ENCODE measurements at regions not wholly inside any gene's neighbourhood (a gene's known extent, or its start where the extent isn't known, plus 50 kb on each side); places are given as distances from the start of the nearest gene placed in this dataset.
A peak's percentile ranks its signal among the peaks of the same experiment; 100 is the strongest.
"Not testable (repeated sequence)": the region's sequence is repeated elsewhere in the genome, so short reads cannot be mapped to it uniquely, and the experiment has no call there.

DNA sequence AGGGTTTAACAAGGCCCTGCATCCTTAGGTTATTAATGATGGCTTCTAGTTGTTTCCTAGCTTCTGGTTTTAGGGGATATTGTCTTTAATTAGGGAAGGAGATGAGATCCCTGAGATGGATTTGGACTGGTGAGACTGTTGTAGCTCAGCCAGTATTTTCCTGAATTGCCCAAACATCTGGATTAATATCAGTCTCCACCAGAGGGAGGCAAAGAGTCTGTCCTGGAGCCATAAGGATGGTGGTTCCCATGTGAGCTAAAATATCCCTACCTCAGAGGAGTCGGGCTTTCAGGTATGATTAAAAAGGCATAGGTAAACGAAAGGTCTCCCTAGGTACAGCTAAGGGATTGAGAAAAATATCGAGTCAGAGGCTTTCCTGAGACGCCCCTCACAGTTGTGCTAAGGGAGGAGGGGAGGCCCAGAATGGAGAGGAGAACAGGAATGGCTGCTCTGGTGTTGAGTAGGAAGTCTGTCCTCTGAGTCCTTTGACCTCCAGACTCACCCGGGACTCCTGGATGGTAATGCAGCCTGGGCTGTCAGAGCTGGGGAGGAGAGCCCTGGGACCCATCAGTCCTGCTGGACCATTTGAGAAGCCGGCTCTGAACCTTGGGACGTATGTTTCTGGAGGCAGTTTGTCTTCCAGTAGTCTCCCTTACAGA, 130.3 kb upstream of the PLGLB1 start:
- POLR2A ChIA-PET; H3K27me3 Mint-ChIP-seq (ENCODE audit: low read depth); H3K9me3 Mint-ChIP-seq (ENCODE audit: insufficient read depth); H3K27ac Mint-ChIP-seq; DNase-seq; H3K36me3 Mint-ChIP-seq (ENCODE audit: low read depth); H3K4me3 Mint-ChIP-seq; H3K4me1 Mint-ChIP-seq (ENCODE audit: low read depth); CTCF ChIA-PET: not testable (repeated sequence)
- peak; percentile 65 for ATAC-seq

- H3K27ac Mint-ChIP-seq; H3K4me3 Mint-ChIP-seq; ATAC-seq; CTCF ChIA-PET; POLR2A ChIA-PET; H3K9me3 Mint-ChIP-seq (ENCODE audit: insufficient read depth); H3K4me1 Mint-ChIP-seq (ENCODE audit: low read depth); DNase-seq; H3K27me3 Mint-ChIP-seq (ENCODE audit: low read depth); H3K36me3 Mint-ChIP-seq (ENCODE audit: low read depth): not testable (repeated sequence)
Measured at GRCh38 chr2:87174454-87174853, 152.8 kb upstream of the PLGLB1 start.

GRCh38 chr2:87183373-87183772, 161.7 kb upstream of the PLGLB1 start:
- H3K27ac Mint-ChIP-seq; H3K4me1 Mint-ChIP-seq (ENCODE audit: low read depth); CTCF ChIA-PET; H3K27me3 Mint-ChIP-seq (ENCODE audit: low read depth); H3K4me3 Mint-ChIP-seq; ATAC-seq; POLR2A ChIA-PET; H3K9me3 Mint-ChIP-seq (ENCODE audit: insufficient read depth); H3K36me3 Mint-ChIP-seq (ENCODE audit: low read depth); DNase-seq: not testable (repeated sequence)

DNA sequence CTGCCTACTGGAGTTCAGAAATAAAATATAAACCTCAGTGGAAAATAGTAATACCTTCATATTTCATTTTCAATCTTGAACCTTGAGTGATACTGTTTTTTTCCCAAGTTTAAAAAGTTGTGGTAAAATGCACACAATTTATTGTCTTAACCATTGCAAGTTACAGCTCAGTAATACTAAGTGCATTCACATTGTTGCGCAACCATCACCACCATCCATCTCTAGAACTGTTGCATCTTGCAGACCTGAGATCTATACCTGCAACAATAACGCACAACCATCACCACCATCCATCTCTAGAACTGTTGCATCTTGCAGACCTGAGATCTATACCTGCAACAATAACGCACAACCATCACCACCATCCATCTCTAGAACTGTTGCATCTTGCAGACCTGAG, 162.6 kb upstream of the PLGLB1 start:
- H3K4me1 Mint-ChIP-seq (ENCODE audit: low read depth); DNase-seq; POLR2A ChIA-PET; H3K27me3 Mint-ChIP-seq (ENCODE audit: low read depth); H3K9me3 Mint-ChIP-seq (ENCODE audit: insufficient read depth); H3K4me3 Mint-ChIP-seq; H3K36me3 Mint-ChIP-seq (ENCODE audit: low read depth); CTCF ChIA-PET; H3K27ac Mint-ChIP-seq; ATAC-seq: not testable (repeated sequence)

- H3K9me3 Mint-ChIP-seq (ENCODE audit: insufficient read depth); H3K4me3 Mint-ChIP-seq; H3K4me1 Mint-ChIP-seq (ENCODE audit: low read depth); H3K36me3 Mint-ChIP-seq (ENCODE audit: low read depth); CTCF ChIA-PET; ATAC-seq; DNase-seq; POLR2A ChIA-PET; H3K27me3 Mint-ChIP-seq (ENCODE audit: low read depth); H3K27ac Mint-ChIP-seq: not testable (repeated sequence)
Measured at GRCh38 chr2:87189214-87189613, 167.6 kb upstream of the PLGLB1 start.

- peak; percentile 81 for ATAC-seq
- H3K36me3 Mint-ChIP-seq (ENCODE audit: low read depth); H3K9me3 Mint-ChIP-seq (ENCODE audit: insufficient read depth); H3K4me3 Mint-ChIP-seq; H3K27me3 Mint-ChIP-seq (ENCODE audit: low read depth); CTCF ChIA-PET; DNase-seq; H3K4me1 Mint-ChIP-seq (ENCODE audit: low read depth); H3K27ac Mint-ChIP-seq; POLR2A ChIA-PET: not testable (repeated sequence)
Measured at GRCh38 chr2:87193336-87193735, 171.7 kb upstream of the PLGLB1 start.

GRCh38 chr2:87194254-87194999, 172.8 kb upstream of the PLGLB1 start:
- H3K4me1 Mint-ChIP-seq (ENCODE audit: low read depth); H3K36me3 Mint-ChIP-seq (ENCODE audit: low read depth); H3K27me3 Mint-ChIP-seq (ENCODE audit: low read depth); ATAC-seq; DNase-seq; POLR2A ChIA-PET; CTCF ChIA-PET; H3K27ac Mint-ChIP-seq; H3K9me3 Mint-ChIP-seq (ENCODE audit: insufficient read depth); H3K4me3 Mint-ChIP-seq: not testable (repeated sequence)

- H3K4me1 Mint-ChIP-seq (ENCODE audit: low read depth); H3K36me3 Mint-ChIP-seq (ENCODE audit: low read depth); ATAC-seq; POLR2A ChIA-PET; H3K27ac Mint-ChIP-seq; H3K27me3 Mint-ChIP-seq (ENCODE audit: low read depth); DNase-seq; H3K9me3 Mint-ChIP-seq (ENCODE audit: insufficient read depth); H3K4me3 Mint-ChIP-seq; CTCF ChIA-PET: not testable (repeated sequence)
Measured at GRCh38 chr2:87196720-87197388, 175.2 kb upstream of the PLGLB1 start.

DNA sequence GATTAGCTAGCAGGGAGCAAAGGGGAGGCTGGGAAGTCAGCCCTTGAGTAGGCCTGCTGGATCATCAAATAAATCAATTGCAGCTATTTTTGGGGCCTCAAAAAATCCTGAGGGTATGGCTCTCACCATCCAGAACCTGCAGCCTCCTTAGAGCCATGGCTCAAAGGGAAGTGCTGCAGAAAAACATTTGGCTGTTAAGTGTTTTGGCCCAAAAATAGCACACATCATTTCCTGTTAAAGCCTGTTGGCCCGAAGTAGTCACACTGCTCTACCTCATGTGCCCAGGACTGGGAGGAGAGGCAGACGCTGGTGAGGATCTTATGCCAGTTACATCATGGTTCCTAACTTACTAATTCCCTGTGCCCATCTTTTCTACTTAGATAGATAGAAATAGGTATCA, 176.8 kb upstream of the PLGLB1 start:
- H3K27ac Mint-ChIP-seq; DNase-seq; H3K4me1 Mint-ChIP-seq (ENCODE audit: low read depth); CTCF ChIA-PET; ATAC-seq; H3K36me3 Mint-ChIP-seq (ENCODE audit: low read depth); POLR2A ChIA-PET; H3K9me3 Mint-ChIP-seq (ENCODE audit: insufficient read depth); H3K27me3 Mint-ChIP-seq (ENCODE audit: low read depth); H3K4me3 Mint-ChIP-seq: not testable (repeated sequence)

DNA sequence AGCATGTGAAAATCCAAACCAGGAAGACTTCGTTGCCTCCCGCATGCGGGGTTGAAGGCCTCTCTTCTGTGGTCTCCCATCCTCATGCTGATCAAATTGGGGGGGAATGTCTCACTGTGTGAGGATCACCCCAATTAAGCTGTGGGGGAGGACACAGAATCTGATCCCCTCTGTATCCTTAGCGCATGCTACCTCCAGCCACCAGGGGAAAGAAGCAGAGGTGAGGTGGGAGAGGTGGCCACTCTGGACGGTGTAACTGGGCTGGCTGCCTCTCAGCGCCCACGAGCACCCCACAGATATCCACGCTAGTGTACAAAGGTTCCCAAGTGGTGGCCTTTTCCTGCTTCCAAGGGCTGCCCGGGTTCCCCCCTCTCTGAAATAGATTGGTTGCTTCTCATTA, 177.6 kb upstream of the PLGLB1 start:
- ATAC-seq; CTCF ChIA-PET; H3K27ac Mint-ChIP-seq; H3K36me3 Mint-ChIP-seq (ENCODE audit: low read depth); H3K4me3 Mint-ChIP-seq; DNase-seq; POLR2A ChIA-PET; H3K4me1 Mint-ChIP-seq (ENCODE audit: low read depth); H3K27me3 Mint-ChIP-seq (ENCODE audit: low read depth); H3K9me3 Mint-ChIP-seq (ENCODE audit: insufficient read depth): not testable (repeated sequence)

DNA sequence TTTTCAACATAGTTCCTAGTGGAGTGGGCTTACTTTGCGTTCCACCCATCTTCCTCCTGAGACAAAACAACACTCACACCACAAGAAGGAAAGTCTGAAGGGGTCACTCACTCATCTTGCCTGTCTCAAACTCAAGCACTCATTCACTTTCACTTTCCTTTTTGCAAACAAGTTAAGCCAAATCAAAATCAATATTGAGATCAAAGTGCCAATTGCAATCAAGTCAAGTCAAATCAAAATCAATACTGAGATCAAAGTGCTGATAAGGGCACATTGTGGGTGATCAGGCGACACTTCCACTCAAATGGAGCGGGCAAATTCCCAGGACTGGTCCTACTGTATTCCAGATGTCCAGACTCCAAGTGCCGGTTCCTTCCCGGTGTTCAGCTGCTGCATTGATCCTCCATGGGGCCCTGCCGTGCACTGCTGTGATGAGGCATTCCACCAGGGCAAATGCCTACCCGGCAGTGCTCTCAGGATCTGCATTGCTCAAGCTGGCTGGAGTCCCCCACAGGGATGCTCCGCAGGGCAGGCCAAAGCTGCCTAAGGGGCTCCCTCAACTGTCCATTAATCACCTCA, 183.0 kb upstream of the PLGLB1 start:
- CTCF ChIA-PET; H3K4me3 Mint-ChIP-seq; H3K27me3 Mint-ChIP-seq (ENCODE audit: low read depth); H3K36me3 Mint-ChIP-seq (ENCODE audit: low read depth); H3K9me3 Mint-ChIP-seq (ENCODE audit: insufficient read depth); POLR2A ChIA-PET; H3K4me1 Mint-ChIP-seq (ENCODE audit: low read depth); ATAC-seq; H3K27ac Mint-ChIP-seq; DNase-seq: not testable (repeated sequence)

DNA sequence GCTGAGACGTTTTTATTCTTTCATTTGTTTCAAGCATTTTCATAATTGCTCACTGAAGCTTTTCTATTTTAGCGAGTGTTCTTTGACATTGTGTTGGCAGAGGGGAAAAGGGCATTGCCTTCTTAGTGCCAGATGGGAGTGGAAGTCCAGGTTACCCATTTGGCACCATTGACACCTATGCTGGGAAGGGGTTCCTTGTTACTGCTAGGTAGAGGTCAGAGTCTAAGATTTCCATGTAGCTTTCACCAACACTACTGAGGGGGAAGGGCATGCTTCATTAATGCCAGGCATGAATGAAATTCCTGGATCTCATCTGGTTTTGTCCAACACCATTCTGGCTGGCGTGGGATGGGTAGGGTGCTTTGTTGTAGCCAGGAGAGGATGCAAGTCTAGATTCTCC, 191.3 kb upstream of the PLGLB1 start:
- H3K4me1 Mint-ChIP-seq (ENCODE audit: low read depth); H3K36me3 Mint-ChIP-seq (ENCODE audit: low read depth); H3K27ac Mint-ChIP-seq; H3K9me3 Mint-ChIP-seq (ENCODE audit: insufficient read depth); CTCF ChIA-PET; DNase-seq; ATAC-seq; H3K4me3 Mint-ChIP-seq; POLR2A ChIA-PET; H3K27me3 Mint-ChIP-seq (ENCODE audit: low read depth): not testable (repeated sequence)
